Progenitor cell of endocrine pancreas (in vitro differentiated cells): ENCODE measurements at regions not wholly inside any gene's neighbourhood (a gene's known extent, or its start where the extent isn't known, plus 50 kb on each side); places are given as distances from the start of the nearest gene placed in this dataset.

ENCODE experiments used
- DNase-seq: peaks from one replicate; pipeline ENCODE4 v3.0.0; 2021; ENCODE audit warnings: low spot score; ENCODE audit not compliant: unreplicated experiment
- H3K27ac Mint-ChIP-seq: 2 replicates; pipeline ENCODE4 v1.8.0; 2021; ENCODE audit warnings: mild to moderate bottlenecking, moderate library complexity, mixed read lengths
- H3K27me3 Mint-ChIP-seq: 2 replicates; pipeline ENCODE4 v1.8.0; 2021; ENCODE audit warnings: mixed read lengths
- H3K36me3 Mint-ChIP-seq: 2 replicates; pipeline ENCODE4 v1.8.0; 2022; ENCODE audit warnings: mixed read lengths; ENCODE audit not compliant: insufficient read depth
- H3K4me1 Mint-ChIP-seq: 2 replicates; pipeline ENCODE4 v1.8.0; 2021; ENCODE audit warnings: low read depth, mixed read lengths
- H3K4me3 Mint-ChIP-seq: 2 replicates; pipeline ENCODE4 v1.8.0; 2021; ENCODE audit warnings: low read depth, mild to moderate bottlenecking, moderate library complexity, mixed read lengths
- H3K9me3 Mint-ChIP-seq: 2 replicates; pipeline ENCODE4 v1.8.0; 2021; ENCODE audit warnings: low read depth, mixed read lengths
- CTCF ChIP-seq: fragments of 200-600 bp; sonication (generic); IDR thresholded peaks from one replicate; pipeline ENCODE4 v1.5.0; 2021; ENCODE audit warnings: antibody characterized with exemption, mild to moderate bottlenecking; ENCODE audit not compliant: unreplicated experiment

GRCh38 chr13:105821337-105821736 is 714.1 kb downstream of the EFNB2 start:
- H3K27me3 Mint-ChIP-seq, result peaks cover 12% of the 10 kb centered on the region
- H3K27ac Mint-ChIP-seq, result no peak overlapping the region
- H3K9me3 Mint-ChIP-seq, result no peaks in the 10 kb centered on the region
- H3K4me3 Mint-ChIP-seq, result no peak overlapping the region
- no peaks in the 10 kb centered on the region for H3K36me3 Mint-ChIP-seq
- no peak for DNase-seq
- no peak for TF ChIP-seq CTCF
- H3K4me1 Mint-ChIP-seq, result peaks cover 6% of the 10 kb centered on the region

- no peak for DNase-seq
- Mint-ChIP-seq H3K36me3 (no peaks in the 10 kb centered on the region), H3K9me3 (no peaks in the 10 kb centered on the region), H3K27me3 (peaks cover 12% of the 10 kb centered on the region), H3K4me1 (peaks cover 6% of the 10 kb centered on the region), H3K27ac (no peak overlapping the region), H3K4me3 (no peak overlapping the region)
- no peak for TF ChIP-seq CTCF
Observed at GRCh38 chr13:105820415-105820814, 715.0 kb downstream of the EFNB2 start.

GRCh38 chr13:105817498-105817897 is 718.0 kb downstream of the EFNB2 start:
- no peak for DNase-seq
- TF ChIP-seq CTCF, result no peak
- Mint-ChIP-seq H3K9me3 (no peaks in the 10 kb centered on the region), H3K27me3 (peaks cover 8% of the 10 kb centered on the region), H3K36me3 (no peaks in the 10 kb centered on the region), H3K4me1 (peaks cover 6% of the 10 kb centered on the region), H3K27ac (no peak overlapping the region), H3K4me3 (no peak overlapping the region)

- Mint-ChIP-seq H3K9me3 (no peaks in the 10 kb centered on the region), H3K27me3 (peaks cover 6% of the 10 kb centered on the region), H3K4me1 (peaks cover 6% of the 10 kb centered on the region), H3K36me3 (no peaks in the 10 kb centered on the region), H3K27ac (peak overlapping the region; percentile 46), H3K4me3 (no peak overlapping the region)
- no peak for DNase-seq
- TF ChIP-seq CTCF, result no peak
Observed at GRCh38 chr13:105816994-105817393, 718.5 kb downstream of the EFNB2 start.

- H3K4me3 Mint-ChIP-seq, result no peak overlapping the region
- no peak overlapping the region for H3K27ac Mint-ChIP-seq
- H3K36me3 Mint-ChIP-seq, result no peaks in the 10 kb centered on the region
Observed at GRCh38 chr13:105814902-105815250, 720.6 kb downstream of the EFNB2 start.

More at GRCh38 chr13:105814902-105815250, 720.6 kb downstream of the EFNB2 start:
- no peak for DNase-seq
- H3K27me3 Mint-ChIP-seq, result peaks cover under 1% of the 10 kb centered on the region
- TF ChIP-seq CTCF, result no peak
- H3K4me1 Mint-ChIP-seq, result peaks cover 6% of the 10 kb centered on the region
- H3K9me3 Mint-ChIP-seq, result no peaks in the 10 kb centered on the region
